Mucosa of descending colon (tissue), 3 donors: ENCODE measurements at regions not wholly inside any gene's neighbourhood (a gene's known extent, or its start where the extent isn't known, plus 50 kb on each side); places are given as distances from the start of the nearest gene placed in this dataset.

Experiments
- ATAC-seq: fragments of 200-7000 bp; cut with Tn5 transposase; one replicate; pipeline ENCODE4 v1.9.1; 2020; ENCODE audit warnings: mild to moderate bottlenecking, moderate library complexity
- DNase-seq, 3 donors: peaks; one replicate each; pipeline ENCODE4 v3.0.0-alpha.2; 2020
- H3K36me3 ChIP-seq: fragments of 200-600 bp; one replicate; pipeline ENCODE4 v1.8.0; 2021; ENCODE audit warnings: low read depth, mild to moderate bottlenecking
- H3K4me1 ChIP-seq: fragments of 200-600 bp; one replicate; pipeline ENCODE4 v1.8.0; 2021; ENCODE audit warnings: low read depth, mild to moderate bottlenecking
- H3K4me3 ChIP-seq: fragments of 200-600 bp; one replicate; pipeline ENCODE4 v1.8.0; 2021; ENCODE audit warnings: mild to moderate bottlenecking
- H3K9me3 ChIP-seq: fragments of 200-600 bp; one replicate; pipeline ENCODE4 v1.8.0; 2021; ENCODE audit warnings: mild to moderate bottlenecking
- CTCF ChIP-seq: fragments of 200-600 bp; IDR thresholded peaks from one replicate; pipeline ENCODE4 v1.8.0; 2022; ENCODE audit warnings: antibody characterized with exemption, mild to moderate bottlenecking
- intact Hi-C, 2 donors: fragments of 100-400 bp; cut with DNase I in 1 of 2; cut with micrococcal nuclease in 1 of 2; formaldehyde crosslinking; loops; one replicate each; pipeline versions ENCODE4 v1.11.0 to v1.11.1; 2022; cut with DNase I, micrococcal nuclease
- donor health status: DM: no; HTN: no; CAD: no; lungs with moderate emphysema.
- donor health status: DM: no; HTN: no; CAD: no.
- donor health status: DM: no; HTN: yes; CAD: no.

GRCh38 chr11:93945596-93945995 lies 75.6 kb upstream of the HEPHL1 start:
- Histone ChIP-seq H3K4me1 (no peaks in the 10 kb centered on the region), H3K36me3 (no peaks in the 10 kb centered on the region), H3K4me3 (no peak overlapping the region), H3K9me3 (no peaks in the 10 kb centered on the region)
- ATAC-seq (no peak), DNase-seq (no peak)
- TF ChIP-seq CTCF: no peak
- intact Hi-C loops: no loop called here

- intact Hi-C loops: no loop called here
- H3K36me3 ChIP-seq: no peaks in the 10 kb centered on the region
- H3K9me3 ChIP-seq: no peaks in the 10 kb centered on the region
- TF ChIP-seq CTCF: no peak
- ATAC-seq (no peak), DNase-seq (no peak)
- no peaks in the 10 kb centered on the region for H3K4me1 ChIP-seq
- no peak overlapping the region for H3K4me3 ChIP-seq
These were observed 68.9 kb upstream of the HEPHL1 start for GRCh38 chr11:93952082-93952780.

- TF ChIP-seq CTCF: no peak
- intact Hi-C loops: no loop called here
- no peaks in the 10 kb centered on the region for H3K4me1 ChIP-seq
- no peaks in the 10 kb centered on the region for H3K36me3 ChIP-seq
- ATAC-seq (no peak), DNase-seq (no peak)
- H3K4me3 ChIP-seq: no peak overlapping the region
- H3K9me3 ChIP-seq: no peaks in the 10 kb centered on the region
These were observed 63.7 kb upstream of the HEPHL1 start for GRCh38 chr11:93957397-93957952.

- intact Hi-C loops: no loop called here
- TF ChIP-seq CTCF: no peak
These were observed 62.2 kb upstream of the HEPHL1 start for GRCh38 chr11:93958991-93959390.

GRCh38 chr11:93959663-93960062 lies 61.5 kb upstream of the HEPHL1 start:
- DNase-seq (no peak), ATAC-seq (no peak)
- no peaks in the 10 kb centered on the region for H3K36me3 ChIP-seq
- no peak overlapping the region for H3K4me3 ChIP-seq
- no peaks in the 10 kb centered on the region for H3K4me1 ChIP-seq
- intact Hi-C loops: no loop called here
- no peak for TF ChIP-seq CTCF
- no peaks in the 10 kb centered on the region for H3K9me3 ChIP-seq

More at GRCh38 chr11:93958991-93959390, 62.2 kb upstream of the HEPHL1 start:
- no peak for ATAC-seq
- no peak for DNase-seq
- Histone ChIP-seq H3K4me3 (no peak overlapping the region), H3K9me3 (no peaks in the 10 kb centered on the region), H3K36me3 (no peaks in the 10 kb centered on the region), H3K4me1 (no peaks in the 10 kb centered on the region)
